ENCODE measurements at regions not wholly inside any gene's neighbourhood (a gene's known extent, or its start where the extent isn't known, plus 50 kb on each side); places are given as distances from the start of the nearest gene placed in this dataset.
"Not testable (repeated sequence)": the region's sequence is repeated elsewhere in the genome, so short reads cannot be mapped to it uniquely, and the experiment has no call there.

DNA sequence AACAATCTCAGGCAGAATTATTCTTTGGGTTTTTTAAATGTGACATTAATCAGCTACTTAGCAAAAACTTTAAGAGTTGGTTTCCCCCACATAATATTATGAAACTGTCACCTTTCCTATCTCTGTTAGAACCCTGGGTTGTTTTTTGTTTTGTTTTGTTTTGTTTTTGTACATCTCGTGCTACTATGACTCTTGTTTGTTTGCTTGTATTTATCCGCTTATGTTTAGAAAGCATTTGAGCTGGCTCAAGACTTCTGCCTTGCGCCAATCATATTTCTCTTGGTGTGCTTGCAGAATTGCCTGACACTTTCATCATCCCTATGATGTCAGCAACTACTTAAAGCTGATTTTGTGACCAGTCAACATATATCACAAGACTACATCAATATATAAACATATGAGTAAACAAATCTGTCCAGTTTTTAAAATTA, 116.9 kb downstream of the DCLK3 start:
- in situ Hi-C loops (cut with HindIII; ENCODE audit: low sequenced_read_pairs), result no loop called here
- no peak for DNase-seq (ENCODE audit: low read depth)
- TF ChIP-seq, protein P1, sequence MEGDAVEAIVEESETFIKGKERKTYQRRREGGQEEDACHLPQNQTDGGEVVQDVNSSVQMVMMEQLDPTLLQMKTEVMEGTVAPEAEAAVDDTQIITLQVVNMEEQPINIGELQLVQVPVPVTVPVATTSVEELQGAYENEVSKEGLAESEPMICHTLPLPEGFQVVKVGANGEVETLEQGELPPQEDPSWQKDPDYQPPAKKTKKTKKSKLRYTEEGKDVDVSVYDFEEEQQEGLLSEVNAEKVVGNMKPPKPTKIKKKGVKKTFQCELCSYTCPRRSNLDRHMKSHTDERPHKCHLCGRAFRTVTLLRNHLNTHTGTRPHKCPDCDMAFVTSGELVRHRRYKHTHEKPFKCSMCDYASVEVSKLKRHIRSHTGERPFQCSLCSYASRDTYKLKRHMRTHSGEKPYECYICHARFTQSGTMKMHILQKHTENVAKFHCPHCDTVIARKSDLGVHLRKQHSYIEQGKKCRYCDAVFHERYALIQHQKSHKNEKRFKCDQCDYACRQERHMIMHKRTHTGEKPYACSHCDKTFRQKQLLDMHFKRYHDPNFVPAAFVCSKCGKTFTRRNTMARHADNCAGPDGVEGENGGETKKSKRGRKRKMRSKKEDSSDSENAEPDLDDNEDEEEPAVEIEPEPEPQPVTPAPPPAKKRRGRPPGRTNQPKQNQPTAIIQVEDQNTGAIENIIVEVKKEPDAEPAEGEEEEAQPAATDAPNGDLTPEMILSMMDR (IDR thresholded peaks at IDR 0.05; ENCODE audit: low read depth, low read length, missing control alignments), result no peak
- no peak overlapping the region for H3K4me3 ChIP-seq (ENCODE audit: low read depth, low read length)

DNA sequence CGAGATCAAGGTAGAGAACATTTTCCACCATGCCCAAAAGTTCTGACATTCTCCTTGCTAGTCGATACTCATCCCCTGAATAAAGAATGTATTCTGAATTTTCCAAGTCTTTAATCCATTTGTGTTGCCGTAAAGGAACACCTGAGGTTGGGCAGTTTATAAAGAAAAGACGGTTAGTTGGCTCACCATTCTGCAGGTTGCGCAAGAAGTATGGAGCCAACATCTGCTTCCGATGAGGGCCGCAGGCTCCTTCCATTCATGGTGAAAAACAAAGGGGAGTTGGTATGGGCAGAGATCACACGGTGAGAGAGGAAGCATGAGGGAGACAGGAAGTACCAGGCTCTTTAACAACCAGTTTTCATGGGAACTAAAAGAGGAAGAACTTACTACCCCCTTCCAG, 121.2 kb downstream of the DCLK3 start:
- no peak overlapping the region for H3K4me3 ChIP-seq (ENCODE audit: low read depth, low read length)
- no peak for DNase-seq (ENCODE audit: low read depth)
- TF ChIP-seq, protein P1 (IDR thresholded peaks at IDR 0.05; ENCODE audit: low read depth, low read length, missing control alignments), result no peak
- in situ Hi-C loops (cut with HindIII; ENCODE audit: low sequenced_read_pairs), result no loop called here

DNA sequence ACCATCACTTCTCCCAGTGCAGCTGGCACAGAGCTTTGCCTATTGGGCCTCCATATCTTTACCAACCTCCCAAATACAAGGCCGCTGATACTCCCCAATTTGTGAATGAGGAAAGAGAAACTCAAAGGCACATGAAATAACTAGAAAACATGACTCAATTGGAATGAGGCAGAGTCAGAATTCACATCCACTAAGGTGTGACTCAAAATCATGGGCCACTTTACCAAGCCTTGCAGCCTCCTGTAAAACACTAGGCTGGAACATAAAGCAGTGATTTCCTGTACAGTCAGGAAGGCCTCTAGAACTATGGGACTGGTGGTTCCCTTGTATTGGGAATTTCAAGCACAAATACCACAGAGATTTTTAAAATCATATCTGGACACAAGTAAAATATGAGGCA, 128.6 kb downstream of the DCLK3 start:
- in situ Hi-C loops (cut with HindIII; ENCODE audit: low sequenced_read_pairs), result no loop called here
- TF ChIP-seq, protein P1 (IDR thresholded peaks at IDR 0.05; ENCODE audit: low read depth, low read length, missing control alignments), result no peak
- no peak for DNase-seq (ENCODE audit: low read depth)
- H3K4me3 ChIP-seq (ENCODE audit: low read depth, low read length), result no peak overlapping the region

DNA sequence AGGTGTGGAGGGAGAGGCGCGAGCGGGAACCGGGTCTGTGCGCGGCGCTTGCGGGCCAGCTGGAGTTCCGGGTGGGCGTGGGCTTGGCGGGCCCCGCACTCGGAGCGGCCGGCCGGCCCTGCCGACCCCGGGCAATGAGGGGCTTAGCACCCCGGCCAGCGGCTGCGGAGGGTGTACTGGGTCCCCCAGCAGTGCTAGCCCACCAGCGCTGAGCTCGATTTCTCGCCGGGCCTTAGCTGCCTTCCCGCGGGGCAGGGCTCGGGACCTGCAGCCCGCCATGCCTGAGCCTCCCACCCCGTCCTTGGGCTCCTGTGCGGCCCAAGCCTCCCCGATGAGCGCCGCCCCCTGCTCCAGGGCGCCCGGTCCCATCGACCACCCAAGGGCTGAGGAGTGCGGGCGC, 130.5 kb downstream of the DCLK3 start:
- H3K4me3 ChIP-seq (ENCODE audit: low read depth, low read length); DNase-seq (ENCODE audit: low read depth); in situ Hi-C loops (cut with HindIII; ENCODE audit: low sequenced_read_pairs): not testable (repeated sequence)

- H3K4me3 ChIP-seq (ENCODE audit: low read depth, low read length), result no peak overlapping the region
- in situ Hi-C loops (cut with HindIII; ENCODE audit: low sequenced_read_pairs), result no loop called here
- TF ChIP-seq, protein P1 (IDR thresholded peaks at IDR 0.05; ENCODE audit: low read depth, low read length, missing control alignments), result no peak
- DNase-seq (ENCODE audit: low read depth), result no peak
These were observed 131.3 kb downstream of the DCLK3 start for GRCh38 chr3:36633060-36633459.

- in situ Hi-C loops (cut with HindIII; ENCODE audit: low sequenced_read_pairs), result no loop called here
- no peak for DNase-seq (ENCODE audit: low read depth)
- H3K4me3 ChIP-seq (ENCODE audit: low read depth, low read length), result no peak overlapping the region
- TF ChIP-seq, protein P1 (IDR thresholded peaks at IDR 0.05; ENCODE audit: low read depth, low read length, missing control alignments), result no peak
These were observed 132.8 kb downstream of the DCLK3 start for GRCh38 chr3:36631549-36631948.

DNA sequence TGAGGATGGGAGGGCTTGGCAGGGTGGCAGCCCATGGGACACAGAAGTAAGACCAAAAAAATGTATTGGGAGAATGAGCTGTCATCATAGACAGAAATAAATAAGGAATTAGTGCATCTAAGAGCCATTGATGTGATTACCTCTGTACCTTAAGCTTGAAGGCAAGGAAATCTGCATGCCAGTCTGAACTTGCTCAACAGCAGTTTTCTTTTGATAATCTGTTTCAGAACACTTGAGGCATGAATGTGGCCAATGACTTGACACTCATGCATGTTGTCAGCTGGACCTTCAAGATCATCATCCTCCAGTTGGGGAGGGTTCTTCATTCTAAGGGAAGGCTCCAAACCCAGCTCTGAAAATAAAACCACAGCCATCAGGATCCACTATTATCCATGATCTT, 148.5 kb downstream of the DCLK3 start:
- in situ Hi-C loops (cut with HindIII; ENCODE audit: low sequenced_read_pairs), result no loop called here
- TF ChIP-seq, protein P1 (IDR thresholded peaks at IDR 0.05; ENCODE audit: low read depth, low read length, missing control alignments), result no peak
- H3K4me3 ChIP-seq (ENCODE audit: low read depth, low read length), result no peak overlapping the region
- no peak for DNase-seq (ENCODE audit: low read depth)
